GM19395 (cell line): ENCODE measurements at regions not wholly inside any gene's neighbourhood (a gene's known extent, or its start where the extent isn't known, plus 50 kb on each side); places are given as distances from the start of the nearest gene placed in this dataset.
"Not testable (repeated sequence)": the region's sequence is repeated elsewhere in the genome, so short reads cannot be mapped to it uniquely, and the experiment has no call there.

ENCODE experiments used
- ATAC-seq: cut with Tn5 transposase; IDR thresholded peaks from one replicate; pipeline ENCODE4 v1.9.1; 2021; ENCODE audit warnings: mild to moderate bottlenecking, moderate library complexity; ENCODE audit not compliant: unreplicated experiment

GRCh38 chr10:52368725-52369124 is 54.6 kb downstream of the DKK1 start:
- ATAC-seq, result no peak

GRCh38 chr10:52374207-52374606 is 60.1 kb downstream of the DKK1 start:
- not testable (repeated sequence) for ATAC-seq

- ATAC-seq, result no peak
These were observed 62.7 kb downstream of the DKK1 start for GRCh38 chr10:52376694-52377354.

GRCh38 chr10:52378124-52378523 is 64.0 kb downstream of the DKK1 start:
- ATAC-seq, result no peak

- ATAC-seq, result no peak
These were observed 65.2 kb downstream of the DKK1 start for GRCh38 chr10:52379287-52379686.

- no peak for ATAC-seq
These were observed 69.0 kb downstream of the DKK1 start for GRCh38 chr10:52383088-52383487.

GRCh38 chr10:52387744-52388143 is 73.7 kb downstream of the DKK1 start:
- ATAC-seq, result no peak

GRCh38 chr10:52390388-52390787 is 76.3 kb downstream of the DKK1 start:
- ATAC-seq, result no peak

- no peak for ATAC-seq
These were observed 78.0 kb downstream of the DKK1 start for GRCh38 chr10:52391927-52392602.

- ATAC-seq, result no peak
These were observed 80.2 kb downstream of the DKK1 start for GRCh38 chr10:52394246-52394645.

- ATAC-seq, result no peak
These were observed 86.5 kb downstream of the DKK1 start for GRCh38 chr10:52400562-52400961.

- ATAC-seq, result not testable (repeated sequence)
These were observed 89.7 kb downstream of the DKK1 start for GRCh38 chr10:52403801-52404200.

GRCh38 chr10:52409195-52409594 is 95.1 kb downstream of the DKK1 start:
- no peak for ATAC-seq

GRCh38 chr10:52409928-52410327 is 95.8 kb downstream of the DKK1 start:
- ATAC-seq, result no peak

GRCh38 chr10:52410916-52411315 is 96.8 kb downstream of the DKK1 start:
- no peak for ATAC-seq

GRCh38 chr10:52419281-52419680 is 105.2 kb downstream of the DKK1 start:
- ATAC-seq, result no peak

GRCh38 chr10:52420656-52421055 is 106.6 kb downstream of the DKK1 start:
- ATAC-seq, result no peak

- ATAC-seq, result no peak
These were observed 109.3 kb downstream of the DKK1 start for GRCh38 chr10:52423369-52423768.

- no peak for ATAC-seq
These were observed 110.3 kb downstream of the DKK1 start for GRCh38 chr10:52424341-52424740.

- no peak for ATAC-seq
These were observed 120.7 kb downstream of the DKK1 start for GRCh38 chr10:52434734-52435133.

GRCh38 chr10:52436664-52437063 is 122.6 kb downstream of the DKK1 start:
- ATAC-seq, result no peak

GRCh38 chr10:52437205-52437646 is 123.1 kb downstream of the DKK1 start:
- peak; percentile 94 for ATAC-seq

- no peak for ATAC-seq
These were observed 124.0 kb downstream of the DKK1 start for GRCh38 chr10:52438119-52438518.
